ENCODE measurements at regions not wholly inside any gene's neighbourhood (a gene's known extent, or its start where the extent isn't known, plus 50 kb on each side); places are given as distances from the start of the nearest gene placed in this dataset.

DNA sequence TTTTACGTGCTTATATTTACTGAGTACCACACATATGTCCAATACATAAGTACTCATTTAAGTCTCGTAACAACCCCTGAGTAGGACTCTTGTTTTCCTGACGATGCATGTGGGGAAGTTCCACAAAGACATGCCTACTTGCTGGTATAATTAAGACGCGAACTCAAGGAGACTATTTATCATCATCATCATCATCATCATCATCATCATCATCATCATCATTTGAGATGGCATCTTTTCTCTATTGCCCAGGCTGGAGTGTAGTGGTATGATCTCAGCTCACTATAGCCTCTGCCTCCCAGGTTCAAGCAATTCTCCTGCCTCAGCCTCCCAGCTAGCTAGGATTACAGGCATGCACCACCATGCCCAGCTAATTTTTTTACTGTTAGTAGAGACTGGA is 809.9 kb upstream of the EEF2KMT start:
- Histone ChIP-seq H3K4me3 (no peak overlapping the region), H3K27ac (no peak overlapping the region), H3K4me1 (no peaks in the 10 kb centered on the region), H3K9me3 (no peaks in the 10 kb centered on the region), H3K27me3 (no peaks in the 10 kb centered on the region), H3K36me3 (no peaks in the 10 kb centered on the region)
- 88 to 92% methylated on average over 5 of the region's 5 CpGs for WGBS, 2 donors
- FAIRE-seq (no peak), ATAC-seq (no peak), DNase-seq (no peak)
- TF ChIP-seq, protein P1, sequence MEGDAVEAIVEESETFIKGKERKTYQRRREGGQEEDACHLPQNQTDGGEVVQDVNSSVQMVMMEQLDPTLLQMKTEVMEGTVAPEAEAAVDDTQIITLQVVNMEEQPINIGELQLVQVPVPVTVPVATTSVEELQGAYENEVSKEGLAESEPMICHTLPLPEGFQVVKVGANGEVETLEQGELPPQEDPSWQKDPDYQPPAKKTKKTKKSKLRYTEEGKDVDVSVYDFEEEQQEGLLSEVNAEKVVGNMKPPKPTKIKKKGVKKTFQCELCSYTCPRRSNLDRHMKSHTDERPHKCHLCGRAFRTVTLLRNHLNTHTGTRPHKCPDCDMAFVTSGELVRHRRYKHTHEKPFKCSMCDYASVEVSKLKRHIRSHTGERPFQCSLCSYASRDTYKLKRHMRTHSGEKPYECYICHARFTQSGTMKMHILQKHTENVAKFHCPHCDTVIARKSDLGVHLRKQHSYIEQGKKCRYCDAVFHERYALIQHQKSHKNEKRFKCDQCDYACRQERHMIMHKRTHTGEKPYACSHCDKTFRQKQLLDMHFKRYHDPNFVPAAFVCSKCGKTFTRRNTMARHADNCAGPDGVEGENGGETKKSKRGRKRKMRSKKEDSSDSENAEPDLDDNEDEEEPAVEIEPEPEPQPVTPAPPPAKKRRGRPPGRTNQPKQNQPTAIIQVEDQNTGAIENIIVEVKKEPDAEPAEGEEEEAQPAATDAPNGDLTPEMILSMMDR (IDR thresholded peaks at IDR 0.05), result no peak
- intact Hi-C loops (cut with DNase I), result no loop called here

DNA sequence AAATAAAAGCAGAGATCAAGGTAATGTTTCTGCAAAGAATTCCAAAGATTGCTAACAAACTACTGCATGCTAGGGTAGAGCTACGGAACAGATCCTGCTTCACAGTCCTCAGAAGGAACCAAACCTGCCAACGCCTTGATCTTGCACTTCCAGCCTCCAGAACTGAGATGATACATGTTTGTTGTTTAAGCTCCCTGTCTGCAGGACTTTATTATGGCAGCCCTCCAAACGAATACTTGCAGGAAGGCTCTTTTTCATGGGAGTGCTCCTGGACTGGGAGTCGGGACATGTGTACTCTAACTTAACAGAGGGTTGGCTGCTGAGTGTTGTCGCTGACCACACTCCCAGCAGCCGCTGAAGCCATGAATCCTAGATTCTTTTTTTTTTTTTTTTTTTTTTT is 808.8 kb upstream of the EEF2KMT start:
- WGBS, 2 donors, result 60 to 76% methylated on average over 6 of the region's 6 CpGs
- no peak for FAIRE-seq

DNA sequence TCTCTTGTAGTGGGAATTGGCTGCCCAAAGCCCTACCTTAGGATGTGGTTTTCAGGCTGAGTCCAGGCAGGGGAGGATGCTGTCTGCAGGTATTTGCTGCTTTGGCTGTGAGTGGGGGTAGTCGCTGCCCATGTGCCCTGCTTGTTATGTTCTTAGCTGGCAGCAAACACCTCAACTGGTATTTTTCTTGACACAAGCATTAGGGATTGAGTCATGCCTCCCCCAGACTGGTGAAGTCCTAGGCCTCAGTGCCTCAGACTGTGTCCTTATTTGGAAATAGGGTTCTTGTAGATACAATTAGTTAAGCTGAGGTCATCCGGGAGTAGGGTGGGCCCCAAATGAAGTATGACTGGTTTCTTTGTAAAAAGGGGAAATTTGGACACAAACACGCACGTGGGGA is 808.3 kb upstream of the EEF2KMT start:
- Histone ChIP-seq H3K27me3 (no peaks in the 10 kb centered on the region), H3K27ac (no peak overlapping the region), H3K4me3 (no peak overlapping the region), H3K9me3 (no peaks in the 10 kb centered on the region), H3K4me1 (no peaks in the 10 kb centered on the region), H3K36me3 (no peaks in the 10 kb centered on the region)
- intact Hi-C loops (cut with DNase I), result no loop called here
- TF ChIP-seq, protein P1 (IDR thresholded peaks at IDR 0.05), result no peak
- no peak for ATAC-seq
- no peak for DNase-seq
- FAIRE-seq, result no peak
- WGBS, 2 donors, result 55 to 67% methylated on average over 4 of the region's 4 CpGs

More for the DNA sequence above, 808.8 kb upstream of the EEF2KMT start:
- Histone ChIP-seq H3K36me3 (no peaks in the 10 kb centered on the region), H3K9me3 (no peaks in the 10 kb centered on the region), H3K4me1 (no peaks in the 10 kb centered on the region), H3K4me3 (no peak overlapping the region), H3K27me3 (no peaks in the 10 kb centered on the region), H3K27ac (no peak overlapping the region)
- ATAC-seq, result no peak
- intact Hi-C loops (cut with DNase I), result no loop called here
- DNase-seq, result no peak
- TF ChIP-seq, protein P1 (IDR thresholded peaks at IDR 0.05), result no peak

DNA sequence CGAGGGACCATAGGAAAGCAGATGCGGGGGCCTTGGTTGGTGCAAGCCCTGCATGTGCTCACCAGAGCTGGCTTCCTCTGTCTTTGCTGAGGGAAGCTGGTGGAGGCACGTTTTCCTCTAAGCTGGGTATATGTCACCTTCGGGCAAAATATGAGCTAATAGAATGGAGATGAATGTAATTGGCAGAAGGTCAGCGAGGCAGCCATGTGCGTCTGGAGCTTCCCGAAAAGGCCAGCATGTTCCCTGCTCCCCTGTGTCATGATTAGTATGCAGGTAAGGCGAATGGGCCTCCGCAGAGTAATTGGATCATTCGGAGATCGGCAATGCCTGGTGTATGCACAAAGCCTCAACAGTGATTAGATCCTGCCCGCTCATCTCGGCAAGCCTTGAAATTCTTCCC is 806.2 kb upstream of the EEF2KMT start:
- 67 to 78% methylated on average over 13 of the region's 13 CpGs for whole genome bisulfite sequencing, 2 donors
- H3K9me3 ChIP-seq, result no peaks in the 10 kb centered on the region
- no peaks in the 10 kb centered on the region for H3K27me3 ChIP-seq
- FAIRE-seq (no peak), ATAC-seq (no peak), DNase-seq (no peak)
- no peaks in the 10 kb centered on the region for H3K4me1 ChIP-seq
- intact Hi-C loops (cut with DNase I), result no loop called here
- no peak overlapping the region for H3K27ac ChIP-seq
- TF ChIP-seq, protein P1 (IDR thresholded peaks at IDR 0.05), result no peak
- no peaks in the 10 kb centered on the region for H3K36me3 ChIP-seq
- no peak overlapping the region for H3K4me3 ChIP-seq

DNA sequence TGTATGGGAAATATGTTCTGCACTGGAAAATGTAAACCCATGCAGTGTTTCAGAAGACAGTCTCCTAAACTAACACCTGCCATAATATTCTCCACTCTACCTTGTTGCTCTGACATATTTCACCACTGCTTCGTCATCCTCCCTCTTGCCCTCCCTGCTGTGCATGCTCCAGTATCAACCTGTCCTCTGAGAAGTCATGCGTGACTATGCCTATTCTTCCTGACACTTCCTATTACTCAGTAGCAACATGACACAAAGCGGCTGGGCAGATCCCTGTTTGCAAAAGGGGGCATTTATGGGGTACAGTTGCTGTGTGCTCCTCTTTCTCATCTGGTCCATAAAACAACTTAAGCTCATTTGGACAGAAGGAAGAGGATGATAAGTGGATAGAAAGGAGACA is 805.6 kb upstream of the EEF2KMT start:
- DNase-seq (no peak), FAIRE-seq (no peak), ATAC-seq (no peak)
- TF ChIP-seq, protein P1 (IDR thresholded peaks at IDR 0.05), result no peak
- intact Hi-C loops (cut with DNase I), result no loop called here
- H3K27me3 ChIP-seq, result no peaks in the 10 kb centered on the region
- no peaks in the 10 kb centered on the region for H3K9me3 ChIP-seq
- 62 to 66% methylated on average over 3 of the region's 3 CpGs for WGBS, 2 donors
- H3K4me3 ChIP-seq, result no peak overlapping the region
- no peak overlapping the region for H3K27ac ChIP-seq
- H3K36me3 ChIP-seq, result no peaks in the 10 kb centered on the region
- H3K4me1 ChIP-seq, result no peaks in the 10 kb centered on the region
